ENCODE measurements at regions not wholly inside any gene's neighbourhood (a gene's known extent, or its start where the extent isn't known, plus 50 kb on each side); places are given as distances from the start of the nearest gene placed in this dataset.
"Not testable (repeated sequence)": the region's sequence is repeated elsewhere in the genome, so short reads cannot be mapped to it uniquely, and the experiment has no call there.

DNA sequence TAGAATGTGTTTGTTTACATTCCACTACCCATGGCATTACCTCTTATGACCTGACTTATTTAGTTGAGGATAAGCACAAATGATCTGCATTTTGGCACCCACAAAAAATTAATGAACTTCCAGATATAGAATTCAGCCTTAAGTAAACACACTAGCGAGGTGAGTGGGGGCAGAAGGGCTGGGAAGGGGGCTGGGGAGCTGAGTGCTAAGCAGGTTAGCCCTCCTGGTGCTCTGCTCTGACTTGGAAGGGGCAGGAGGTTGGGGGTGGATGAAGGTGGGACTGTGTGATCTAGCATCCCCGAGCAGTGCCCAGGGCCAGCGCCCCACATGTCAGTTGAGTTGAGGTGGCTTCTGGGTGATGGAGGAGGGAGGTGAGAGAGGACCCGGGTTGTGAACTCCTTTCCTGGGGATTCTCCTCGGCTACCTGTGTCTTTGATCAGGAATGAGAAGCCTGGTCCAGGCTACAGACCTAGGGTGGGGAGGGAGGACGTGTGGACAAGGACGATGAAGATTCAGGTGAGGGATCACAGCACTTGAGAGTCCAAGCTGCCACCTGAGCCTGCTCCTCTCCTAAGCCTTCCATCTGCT is 178.6 kb upstream of the SMAD3 start:
- ChIA-PET CTCF (interaction anchor here (1.0 to 1.5 kb wide), 2 partner anchors 16 to 42 kb away, joined by 3 to 5 read pairs; no protein-coding TSS in a partner anchor), POLR2A (no interaction called here)
- DNase-seq (ENCODE audit: extremely low spot score) = no peak
- peak; percentile 24; the same call in 1 of the 2 replicates for TF ChIP-seq L3MBTL2 (conservative IDR thresholded peaks at IDR 0.05)
- no peak for TF ChIP-seq ARNT (IDR thresholded peaks at IDR 0.05)

DNA sequence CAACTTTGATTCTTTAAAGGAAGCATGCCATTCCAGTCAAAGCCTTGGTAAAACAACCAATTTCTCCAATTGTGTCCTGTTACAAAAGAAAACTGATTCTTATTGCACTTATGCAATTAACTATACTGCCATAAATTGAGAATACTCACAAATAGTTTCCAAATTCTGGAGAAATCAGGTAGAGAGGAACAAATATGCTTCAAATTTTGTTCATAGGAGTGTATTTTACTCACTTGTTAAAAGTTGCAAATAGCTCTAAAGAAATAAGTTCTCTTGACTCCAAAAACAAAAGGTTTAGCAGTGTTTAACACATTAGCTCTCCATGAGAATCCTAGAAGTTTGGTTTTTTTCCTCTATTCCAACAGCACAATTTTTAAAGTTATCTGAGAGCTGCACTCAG is 176.1 kb upstream of the SMAD3 start:
- CTCF ChIA-PET = interaction anchor here (0.7 to 1.2 kb wide), 2 partner anchors 14 to 299 kb away, joined by 3 read pairs; no protein-coding TSS in a partner anchor
- DNase-seq (ENCODE audit: extremely low spot score); POLR2A ChIA-PET: not testable (repeated sequence)

DNA sequence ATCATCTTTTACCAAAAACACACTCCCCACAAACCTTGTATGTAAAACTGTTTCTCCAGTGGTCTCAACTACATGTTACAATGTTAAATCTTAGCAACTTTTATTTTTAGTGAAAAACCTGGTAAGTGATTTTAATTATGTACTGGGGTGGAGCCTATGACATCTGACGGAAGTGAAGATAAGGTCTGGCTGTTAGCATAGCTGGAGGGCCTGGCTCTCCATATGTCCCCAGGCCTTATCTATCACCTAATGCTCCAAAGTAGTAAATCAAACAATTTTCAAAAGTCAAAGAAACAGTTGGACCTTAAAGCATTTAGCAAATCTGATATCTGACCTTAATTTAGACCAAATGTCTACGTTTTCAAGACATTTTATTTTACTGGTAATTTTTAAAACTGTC is 173.6 kb upstream of the SMAD3 start:
- no peak for DNase-seq (ENCODE audit: extremely low spot score)
- POLR2A ChIA-PET = no interaction called here
- CTCF ChIA-PET = interaction anchor here (0.8 kb wide), 1 partner anchor 8 kb away, joined by 4 read pairs; no protein-coding TSS in a partner anchor
- TF ChIP-seq, protein P1, sequence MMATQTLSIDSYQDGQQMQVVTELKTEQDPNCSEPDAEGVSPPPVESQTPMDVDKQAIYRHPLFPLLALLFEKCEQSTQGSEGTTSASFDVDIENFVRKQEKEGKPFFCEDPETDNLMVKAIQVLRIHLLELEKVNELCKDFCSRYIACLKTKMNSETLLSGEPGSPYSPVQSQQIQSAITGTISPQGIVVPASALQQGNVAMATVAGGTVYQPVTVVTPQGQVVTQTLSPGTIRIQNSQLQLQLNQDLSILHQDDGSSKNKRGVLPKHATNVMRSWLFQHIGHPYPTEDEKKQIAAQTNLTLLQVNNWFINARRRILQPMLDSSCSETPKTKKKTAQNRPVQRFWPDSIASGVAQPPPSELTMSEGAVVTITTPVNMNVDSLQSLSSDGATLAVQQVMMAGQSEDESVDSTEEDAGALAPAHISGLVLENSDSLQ (IDR thresholded peaks at IDR 0.05) = no peak
- TF ChIP-seq ZNF384 (IDR thresholded peaks at IDR 0.05) (no peak), TARDBP (IDR thresholded peaks at IDR 0.05) (no peak), ELF4 (IDR thresholded peaks at IDR 0.05) (no peak), FOXK2 (IDR thresholded peaks at IDR 0.05) (no peak), FOXA1 (IDR thresholded peaks at IDR 0.05) (no peak), LEF1 (IDR thresholded peaks at IDR 0.05; ENCODE audit: borderline replicate concordance) (no peak), ARNT (IDR thresholded peaks at IDR 0.05) (no peak), L3MBTL2 (conservative IDR thresholded peaks at IDR 0.05) (no peak)

DNA sequence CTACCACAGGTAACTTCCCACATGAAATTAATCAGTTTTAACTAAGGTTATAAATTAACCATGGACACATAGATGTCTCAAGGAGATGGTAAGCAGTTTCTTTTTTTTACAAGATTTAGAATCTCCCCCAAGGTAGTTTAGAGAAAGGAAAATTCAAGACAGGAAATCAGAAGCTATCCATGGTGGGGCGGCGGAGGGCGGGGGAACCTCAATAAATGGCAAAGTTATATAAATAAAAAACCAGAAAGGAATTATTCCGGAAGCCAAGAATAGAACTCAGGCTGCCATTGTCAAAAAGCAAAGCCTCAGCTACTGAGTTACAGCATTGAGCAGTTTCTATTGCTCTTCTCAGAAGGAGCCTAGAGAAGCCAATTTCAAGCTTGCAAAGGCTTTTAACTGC is 172.1 kb upstream of the SMAD3 start:
- no peak for TF ChIP-seq LEF1 (IDR thresholded peaks at IDR 0.05; ENCODE audit: borderline replicate concordance)
- no peak for TF ChIP-seq ARNT (IDR thresholded peaks at IDR 0.05)
- no peak for TF ChIP-seq ZNF384 (IDR thresholded peaks at IDR 0.05)
- no peak for TF ChIP-seq SP1 (IDR thresholded peaks at IDR 0.05)
- no peak for TF ChIP-seq FOXA1 (IDR thresholded peaks at IDR 0.05)
- no peak for TF ChIP-seq HDGF (IDR thresholded peaks at IDR 0.05; ENCODE audit: borderline replicate concordance)

DNA sequence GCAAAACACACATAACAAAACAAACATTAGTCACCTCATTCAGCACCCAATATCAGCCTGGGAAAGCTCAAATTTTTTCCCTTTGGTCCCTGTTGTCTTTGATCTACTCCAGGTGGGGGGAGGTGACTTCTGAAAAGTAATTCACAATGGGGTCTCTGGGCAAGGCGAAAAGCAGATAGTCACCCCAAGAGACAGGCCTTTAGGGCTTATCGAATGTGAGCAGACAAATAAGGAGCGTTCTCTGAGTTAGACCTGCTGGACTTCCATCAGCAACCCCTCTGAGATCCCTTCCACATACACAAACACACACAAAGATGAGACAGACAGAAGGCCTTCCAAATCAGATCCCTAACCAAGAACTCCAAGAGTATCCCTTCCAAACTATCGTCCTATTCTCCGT is 171.0 kb upstream of the SMAD3 start:
- ChIA-PET CTCF (no interaction called here), POLR2A (no interaction called here)
- TF ChIP-seq SP1 (IDR thresholded peaks at IDR 0.05) (no peak), CTBP1 (IDR thresholded peaks at IDR 0.05; ENCODE audit: borderline replicate concordance) (no peak), TARDBP (IDR thresholded peaks at IDR 0.05) (no peak), NFRKB (IDR thresholded peaks at IDR 0.05) (no peak), ARNT (IDR thresholded peaks at IDR 0.05) (no peak), SUZ12 (IDR thresholded peaks at IDR 0.05) (no peak), LEF1 (IDR thresholded peaks at IDR 0.05; ENCODE audit: borderline replicate concordance) (no peak), ELF4 (IDR thresholded peaks at IDR 0.05) (no peak)
- no peak for DNase-seq (ENCODE audit: extremely low spot score)

More for the DNA sequence above, 172.1 kb upstream of the SMAD3 start:
- ChIA-PET CTCF (no interaction called here), POLR2A (no interaction called here)
- DNase-seq (ENCODE audit: extremely low spot score) = no peak

DNA sequence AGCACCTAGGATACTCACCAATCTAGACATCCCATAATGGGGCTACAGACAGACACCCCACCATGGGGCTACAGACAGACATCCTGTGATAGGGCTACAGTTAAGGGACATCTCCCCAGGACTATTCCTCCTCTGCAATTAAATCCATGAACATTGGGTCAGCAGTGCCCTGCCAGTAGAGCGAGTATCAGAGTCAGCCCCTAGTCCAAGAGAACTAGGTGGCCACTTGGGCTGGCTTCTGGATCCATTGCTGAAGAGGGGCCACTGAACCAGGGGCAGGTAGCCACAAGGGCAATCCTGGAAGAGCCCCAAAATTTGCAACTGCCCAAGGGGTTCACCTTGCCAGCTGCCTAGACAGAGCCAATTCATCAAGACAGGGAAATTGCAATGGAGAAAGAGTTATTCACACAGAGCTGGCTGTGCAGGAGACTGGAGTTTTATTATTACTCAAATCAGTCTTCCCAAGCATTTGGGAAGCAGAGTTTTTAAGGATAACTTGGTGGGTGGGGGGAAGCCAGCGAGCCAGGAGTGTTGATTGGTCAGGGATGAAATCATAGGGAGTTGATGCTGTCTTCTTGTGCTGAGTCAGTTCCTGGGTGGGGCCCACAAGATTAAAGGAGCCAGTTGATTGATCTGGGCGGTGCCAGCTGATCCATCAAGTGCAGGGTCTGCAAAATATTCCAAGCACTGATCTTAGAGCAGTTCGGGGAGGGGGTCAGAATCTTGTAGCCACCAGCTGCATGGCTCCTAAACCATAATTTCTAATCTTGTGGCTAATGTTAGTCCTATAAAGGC is 170.2 kb upstream of the SMAD3 start:
- DNase-seq (ENCODE audit: extremely low spot score) = no peak
- ChIA-PET POLR2A (no interaction called here), CTCF (interaction anchor here (1.7 kb wide), 1 partner anchor 44 kb away, joined by 4 read pairs; no protein-coding TSS in a partner anchor)
- TF ChIP-seq HDGF (IDR thresholded peaks at IDR 0.05; ENCODE audit: borderline replicate concordance) (no peak), BHLHE40 (IDR thresholded peaks at IDR 0.05; ENCODE audit: borderline replicate concordance) (no peak), FOXK2 (IDR thresholded peaks at IDR 0.05) (no peak), L3MBTL2 (conservative IDR thresholded peaks at IDR 0.05) (no peak), NFRKB (IDR thresholded peaks at IDR 0.05) (no peak), SUZ12 (IDR thresholded peaks at IDR 0.05) (no peak), SP1 (IDR thresholded peaks at IDR 0.05) (no peak), FOXA1 (IDR thresholded peaks at IDR 0.05) (no peak), ARNT (IDR thresholded peaks at IDR 0.05) (no peak), CTBP1 (IDR thresholded peaks at IDR 0.05; ENCODE audit: borderline replicate concordance) (no peak), ELF4 (IDR thresholded peaks at IDR 0.05) (no peak), TARDBP (IDR thresholded peaks at IDR 0.05) (no peak), LEF1 (IDR thresholded peaks at IDR 0.05; ENCODE audit: borderline replicate concordance) (no peak), ZNF384 (IDR thresholded peaks at IDR 0.05) (no peak), FOXM1 (IDR thresholded peaks at IDR 0.05; ENCODE audit: borderline replicate concordance) (no peak)
- TF ChIP-seq, protein P1 (IDR thresholded peaks at IDR 0.05) = no peak

DNA sequence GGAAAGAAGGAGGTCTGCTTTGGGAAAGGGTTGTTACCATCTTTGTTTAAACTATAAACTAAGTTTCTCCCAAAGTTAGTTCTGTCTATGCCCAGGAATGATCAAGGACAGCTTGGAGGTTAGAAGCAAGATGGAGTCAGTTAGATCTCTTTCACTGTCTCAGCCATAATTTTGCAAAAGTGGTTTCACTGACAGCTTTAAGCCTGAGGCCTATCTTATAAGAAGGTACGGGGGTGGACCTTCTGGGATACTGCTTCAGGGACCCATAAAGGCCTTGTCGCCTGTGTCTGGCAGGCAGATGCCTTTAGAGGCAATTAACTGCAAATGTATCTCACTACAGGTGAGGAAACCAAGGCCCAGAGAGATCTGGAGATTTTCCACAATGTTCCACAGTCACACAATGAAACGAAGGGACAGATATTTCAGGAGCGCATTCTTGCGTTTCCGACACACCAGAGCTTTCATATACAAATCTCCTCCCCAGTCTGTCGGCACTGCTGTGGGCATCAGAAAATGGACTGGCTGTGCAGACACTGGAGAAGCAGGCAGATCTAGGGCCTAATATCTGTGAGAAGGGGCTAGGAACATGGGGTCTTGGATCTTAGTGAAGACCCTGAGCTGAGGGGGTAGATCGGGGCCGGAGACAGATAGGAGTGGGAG is 169.5 kb upstream of the SMAD3 start:
- TF ChIP-seq CTBP1 (IDR thresholded peaks at IDR 0.05; ENCODE audit: borderline replicate concordance) = no peak
- no peak for TF ChIP-seq ELF4 (IDR thresholded peaks at IDR 0.05)
- TF ChIP-seq ARNT (IDR thresholded peaks at IDR 0.05) = no peak
- TF ChIP-seq HDGF (IDR thresholded peaks at IDR 0.05; ENCODE audit: borderline replicate concordance) = no peak
- no peak for TF ChIP-seq SUZ12 (IDR thresholded peaks at IDR 0.05)
- TF ChIP-seq, protein P1 (IDR thresholded peaks at IDR 0.05) = no peak
- TF ChIP-seq NFRKB (IDR thresholded peaks at IDR 0.05) = no peak
- TF ChIP-seq SP1 (IDR thresholded peaks at IDR 0.05) = no peak
- no peak for DNase-seq (ENCODE audit: extremely low spot score)
- CTCF ChIA-PET = interaction anchor here (1.7 kb wide), 1 partner anchor 45 kb away, joined by 4 read pairs; no protein-coding TSS in a partner anchor
- POLR2A ChIA-PET = interaction anchor here (1.1 kb wide), 1 partner anchor 12 kb away, joined by 3 read pairs; no protein-coding TSS in a partner anchor
